ENCODE measurements at regions not wholly inside any gene's neighbourhood (a gene's known extent, or its start where the extent isn't known, plus 50 kb on each side); places are given as distances from the start of the nearest gene placed in this dataset.

- FAIRE-seq = no peak
- DNase-seq (ENCODE audit: extremely low spot score, insufficient read length, low read depth) = no peak
These were observed 194.6 kb upstream of the SYT4 start for GRCh38 chr18:43471873-43472272.

DNA sequence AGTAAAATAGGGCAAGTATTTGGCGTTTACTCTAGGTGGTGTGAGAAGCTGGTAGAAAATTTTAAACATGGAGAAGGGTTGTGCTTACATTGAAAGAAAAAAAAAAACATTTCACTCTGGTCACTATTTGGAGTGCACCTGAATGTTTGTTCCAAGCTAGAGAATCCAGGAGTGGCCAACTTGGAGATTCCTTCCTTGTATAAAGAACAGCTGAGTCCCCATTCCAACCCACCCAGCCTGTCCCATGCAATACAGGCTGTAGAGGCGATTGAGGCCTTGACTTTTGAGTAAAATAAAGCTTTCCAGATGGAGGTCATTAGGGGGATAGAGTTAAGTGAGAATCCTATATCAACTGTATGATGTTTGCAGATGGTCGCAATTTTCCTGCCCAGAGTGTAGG lies 203.8 kb upstream of the SYT4 start:
- FAIRE-seq (no peak), DNase-seq (ENCODE audit: extremely low spot score, insufficient read length, low read depth) (no peak)

GRCh38 chr18:43482136-43482535 lies 204.8 kb upstream of the SYT4 start:
- no peak for DNase-seq (ENCODE audit: extremely low spot score, insufficient read length, low read depth)

DNA sequence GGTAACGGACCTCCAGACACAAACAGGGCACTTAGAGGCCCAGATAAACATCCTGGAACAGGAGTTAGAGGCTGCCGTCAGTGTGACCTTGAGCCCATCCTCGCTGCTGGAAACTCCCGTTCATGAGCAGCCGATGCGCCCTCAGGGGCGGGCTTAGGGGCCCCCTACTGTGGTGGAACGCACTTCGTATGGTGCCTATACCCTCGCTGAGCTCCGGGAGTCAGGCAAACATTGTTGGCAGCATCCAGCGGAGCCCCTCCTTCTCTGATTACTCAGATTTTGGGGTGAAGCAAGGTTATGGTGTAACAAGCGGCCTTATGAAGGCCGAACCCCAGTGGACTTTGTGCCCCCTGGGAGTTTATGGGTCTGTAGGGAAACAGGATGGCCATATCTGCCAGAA lies 205.3 kb upstream of the SYT4 start:
- DNase-seq (ENCODE audit: extremely low spot score, insufficient read length, low read depth) = no peak
- no peak for FAIRE-seq

More at GRCh38 chr18:43482136-43482535, 204.8 kb upstream of the SYT4 start:
- FAIRE-seq = no peak

DNA sequence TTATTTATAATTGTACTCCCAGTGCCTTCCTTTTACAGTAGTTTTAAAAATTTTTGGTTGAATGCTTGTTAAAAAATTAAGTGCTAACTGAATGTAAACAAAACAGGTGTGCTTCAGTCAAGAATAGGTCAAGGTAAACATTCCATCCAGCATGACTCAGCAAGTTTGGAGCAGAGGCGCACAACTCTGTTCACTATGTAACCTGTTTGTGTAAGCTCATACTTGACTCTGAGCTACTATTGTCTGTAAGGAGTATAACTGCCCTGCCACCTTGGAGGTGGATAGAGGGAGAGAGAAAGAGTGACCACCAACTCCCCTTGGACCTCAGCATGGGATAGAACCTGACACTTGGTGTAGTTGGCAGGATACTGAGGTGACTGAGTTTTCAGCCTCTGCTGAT lies 207.4 kb upstream of the SYT4 start:
- DNase-seq (ENCODE audit: extremely low spot score, insufficient read length, low read depth) (no peak), FAIRE-seq (no peak)

DNA sequence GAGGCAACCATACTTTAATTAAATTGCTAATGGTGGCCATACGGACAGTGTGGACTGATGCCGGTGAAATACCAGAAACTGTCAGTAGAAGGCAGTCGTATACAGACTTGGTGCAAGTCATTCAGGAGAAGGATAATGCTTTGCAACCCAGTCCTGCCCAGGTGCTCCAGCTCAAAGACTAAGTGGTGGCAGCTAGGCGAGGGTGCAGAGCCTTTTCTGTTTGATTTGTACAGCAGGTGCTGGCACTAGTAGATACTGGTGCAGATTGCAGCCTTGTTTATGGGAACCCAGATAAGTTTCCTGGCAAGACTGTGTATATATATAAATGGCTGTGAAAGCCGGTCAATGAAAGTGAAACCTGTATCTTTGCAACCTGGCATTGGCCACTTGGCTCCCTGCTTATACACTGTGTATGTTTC lies 208.3 kb upstream of the SYT4 start:
- FAIRE-seq = no peak
- DNase-seq (ENCODE audit: extremely low spot score, insufficient read length, low read depth) = no peak

- FAIRE-seq (no peak), DNase-seq (ENCODE audit: extremely low spot score, insufficient read length, low read depth) (no peak)
These were observed 209.2 kb upstream of the SYT4 start for GRCh38 chr18:43486462-43486861.

DNA sequence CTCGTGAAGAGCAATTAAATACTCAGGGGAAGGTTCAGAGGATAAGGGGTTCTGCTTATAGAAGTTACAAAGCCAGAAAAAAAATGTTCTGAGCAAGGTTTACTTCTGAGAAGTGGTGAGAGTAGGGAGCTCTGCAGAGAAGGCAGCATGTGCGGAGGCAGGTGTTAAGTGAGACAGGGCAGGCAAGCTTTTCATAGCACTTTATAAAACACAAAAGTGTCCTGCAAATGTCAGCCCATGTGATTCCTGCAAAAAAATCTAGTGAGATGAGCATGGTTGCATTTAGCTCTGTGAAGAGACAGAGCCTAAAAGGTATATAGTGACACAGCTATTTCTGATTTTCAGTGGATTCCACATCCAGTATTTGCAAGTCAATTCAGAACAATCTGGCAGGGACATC lies 223.8 kb upstream of the SYT4 start:
- DNase-seq (ENCODE audit: extremely low spot score, insufficient read length, low read depth) (no peak), FAIRE-seq (no peak)

DNA sequence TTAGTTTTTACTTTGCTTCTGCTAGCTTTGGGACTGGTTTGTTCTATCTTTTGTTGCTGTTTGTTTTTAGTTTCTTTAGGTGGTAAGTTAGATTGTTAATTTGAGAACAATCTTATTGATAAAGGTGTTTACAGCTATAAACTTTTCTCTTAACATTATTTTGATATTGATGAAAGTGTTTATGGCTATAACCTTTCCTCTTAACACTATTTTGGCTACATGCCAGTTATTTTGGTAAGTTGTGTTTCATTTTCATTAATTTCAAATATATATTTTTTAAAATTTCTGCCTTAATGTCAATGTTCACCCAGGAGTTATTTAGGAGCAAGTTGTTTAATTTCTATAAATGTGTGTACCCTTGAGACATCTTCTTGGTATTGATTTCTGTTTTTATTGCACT lies 229.6 kb upstream of the SYT4 start:
- DNase-seq (ENCODE audit: extremely low spot score, insufficient read length, low read depth) = no peak
- no peak for FAIRE-seq

GRCh38 chr18:43507842-43508481 lies 230.7 kb upstream of the SYT4 start:
- DNase-seq (ENCODE audit: extremely low spot score, insufficient read length, low read depth) = no peak

GRCh38 chr18:43514747-43515146 lies 237.5 kb upstream of the SYT4 start:
- DNase-seq (ENCODE audit: extremely low spot score, insufficient read length, low read depth) = no peak
- FAIRE-seq = no peak

More at GRCh38 chr18:43507842-43508481, 230.7 kb upstream of the SYT4 start:
- no peak for FAIRE-seq

DNA sequence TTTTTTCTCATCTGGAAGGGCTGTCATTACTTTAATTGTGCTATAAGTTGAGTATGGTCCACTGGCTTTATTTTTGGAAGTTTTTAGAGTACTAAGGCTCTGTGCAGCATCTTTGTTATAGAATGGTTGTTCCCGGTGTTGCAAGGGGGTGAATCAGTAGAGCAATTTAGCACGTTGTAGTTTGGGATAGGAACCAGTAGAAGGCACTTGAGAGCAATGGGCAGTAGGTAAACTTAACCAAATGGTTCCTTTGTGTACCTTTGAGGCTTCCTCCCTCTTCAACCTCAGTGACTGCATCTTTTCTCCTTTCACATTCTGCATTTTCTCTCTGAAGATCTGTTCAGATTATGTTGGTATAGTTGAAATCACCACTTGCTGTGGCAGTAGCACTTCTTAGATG lies 238.2 kb upstream of the SYT4 start:
- no peak for FAIRE-seq
- no peak for DNase-seq (ENCODE audit: extremely low spot score, insufficient read length, low read depth)

DNA sequence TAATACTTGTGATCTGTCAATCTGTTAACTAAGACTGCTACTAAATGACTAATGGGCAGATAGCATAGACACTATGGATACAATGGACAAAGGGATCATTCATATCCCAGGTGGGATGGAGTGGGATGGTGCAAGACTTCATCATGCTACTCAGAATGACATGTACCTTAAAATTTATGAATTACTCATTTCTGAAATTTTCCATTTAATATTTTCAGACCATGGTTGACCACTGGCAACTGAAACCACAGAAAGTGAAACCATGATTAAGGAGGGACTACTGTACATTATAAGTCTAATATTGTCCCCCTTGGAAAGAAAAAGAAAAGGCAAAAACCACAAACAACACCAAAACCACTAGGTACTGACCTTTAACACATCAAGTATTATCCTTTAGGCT lies 247.0 kb upstream of the SYT4 start:
- DNase-seq (ENCODE audit: extremely low spot score, insufficient read length, low read depth) (no peak), FAIRE-seq (no peak)

DNA sequence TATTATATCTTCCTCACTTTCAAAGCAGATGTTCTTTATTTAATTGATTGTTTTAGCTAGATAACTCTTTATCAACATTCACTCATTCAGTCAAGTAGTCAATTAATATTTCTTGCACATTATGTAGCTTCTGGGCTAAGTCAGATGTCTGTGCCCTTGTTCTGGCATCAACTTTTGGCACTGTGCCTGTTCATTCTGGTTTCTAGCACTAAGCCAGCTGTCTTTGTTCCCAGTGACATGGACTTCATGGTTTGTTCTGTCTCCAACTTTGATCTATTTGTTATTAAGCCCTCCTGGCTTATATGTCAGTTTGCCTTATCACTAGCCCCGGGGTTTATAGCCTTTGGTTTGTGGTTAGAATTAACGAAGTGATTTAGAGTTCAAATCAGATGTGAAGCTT lies 247.9 kb upstream of the SYT4 start:
- DNase-seq (ENCODE audit: extremely low spot score, insufficient read length, low read depth) (no peak), FAIRE-seq (no peak)

GRCh38 chr18:43526426-43527145 lies 249.3 kb upstream of the SYT4 start:
- FAIRE-seq = no peak
- DNase-seq (ENCODE audit: extremely low spot score, insufficient read length, low read depth) = no peak

DNA sequence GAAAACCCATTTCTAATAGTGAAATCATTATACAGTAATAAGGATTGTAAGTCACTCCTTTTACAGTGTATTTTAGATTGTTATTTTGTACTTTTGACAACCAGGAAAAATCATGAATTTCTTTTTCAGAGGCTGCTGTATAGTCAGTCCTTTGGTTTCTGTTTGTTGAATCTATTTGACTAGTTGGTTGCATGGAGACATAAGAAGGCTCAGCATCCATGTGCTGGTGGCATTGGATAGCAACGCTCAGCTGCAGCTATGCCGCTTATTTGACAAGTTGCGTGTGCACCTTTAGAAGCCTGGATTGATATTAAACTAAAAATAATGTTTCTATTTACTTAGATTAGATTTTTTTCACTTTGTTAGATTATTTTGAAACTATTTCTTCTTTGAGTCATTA lies 254.1 kb upstream of the SYT4 start:
- no peak for FAIRE-seq
- no peak for DNase-seq (ENCODE audit: extremely low spot score, insufficient read length, low read depth)

GRCh38 chr18:43533371-43533770 lies 256.1 kb upstream of the SYT4 start:
- FAIRE-seq (no peak), DNase-seq (ENCODE audit: extremely low spot score, insufficient read length, low read depth) (no peak)

- DNase-seq (ENCODE audit: extremely low spot score, insufficient read length, low read depth) (no peak), FAIRE-seq (no peak)
These were observed 257.2 kb upstream of the SYT4 start for GRCh38 chr18:43534511-43534910.

GRCh38 chr18:43539862-43540261 lies 262.6 kb upstream of the SYT4 start:
- no peak for FAIRE-seq
- DNase-seq (ENCODE audit: extremely low spot score, insufficient read length, low read depth) = no peak

DNA sequence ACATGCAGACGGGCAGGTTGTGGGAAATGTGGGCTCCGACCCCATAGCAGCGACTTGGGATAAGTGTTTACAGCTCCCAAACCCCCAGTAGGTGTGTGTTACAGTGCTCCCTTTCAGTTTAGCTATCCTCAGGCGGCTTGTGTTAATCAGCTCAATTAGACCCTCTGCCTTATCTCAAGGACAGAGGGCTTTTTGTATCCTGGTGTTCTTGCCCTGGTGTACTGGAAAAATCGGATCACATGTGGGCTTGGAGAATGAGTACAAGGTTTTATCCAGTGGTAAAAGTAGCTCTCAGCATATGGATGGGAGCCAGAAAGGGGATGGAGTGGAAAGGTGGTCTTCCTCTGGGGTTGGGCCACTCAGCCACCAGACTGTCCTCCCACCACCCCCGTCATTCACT lies 264.7 kb upstream of the SYT4 start:
- DNase-seq (ENCODE audit: extremely low spot score, insufficient read length, low read depth) (no peak), FAIRE-seq (no peak)

DNA sequence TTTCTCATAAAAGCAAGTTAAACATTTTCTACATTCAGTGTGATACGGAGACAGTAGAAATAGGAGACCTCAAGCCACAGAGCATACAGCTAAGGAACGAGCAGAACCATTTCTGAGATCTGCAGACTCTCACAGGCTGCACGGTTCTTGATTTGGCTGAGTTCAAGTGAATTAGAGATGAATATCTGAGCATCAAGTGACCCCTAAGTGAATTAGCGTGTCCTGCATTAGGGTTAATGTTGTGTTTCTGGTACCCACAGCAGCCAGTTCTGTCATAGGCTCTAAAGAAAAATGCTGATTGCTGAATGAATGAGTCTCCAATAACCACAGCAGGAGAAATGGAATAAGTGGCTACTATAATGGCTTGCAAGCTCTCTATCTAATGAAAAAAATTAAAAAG lies 265.9 kb upstream of the SYT4 start:
- DNase-seq (ENCODE audit: extremely low spot score, insufficient read length, low read depth) (no peak), FAIRE-seq (no peak)

DNA sequence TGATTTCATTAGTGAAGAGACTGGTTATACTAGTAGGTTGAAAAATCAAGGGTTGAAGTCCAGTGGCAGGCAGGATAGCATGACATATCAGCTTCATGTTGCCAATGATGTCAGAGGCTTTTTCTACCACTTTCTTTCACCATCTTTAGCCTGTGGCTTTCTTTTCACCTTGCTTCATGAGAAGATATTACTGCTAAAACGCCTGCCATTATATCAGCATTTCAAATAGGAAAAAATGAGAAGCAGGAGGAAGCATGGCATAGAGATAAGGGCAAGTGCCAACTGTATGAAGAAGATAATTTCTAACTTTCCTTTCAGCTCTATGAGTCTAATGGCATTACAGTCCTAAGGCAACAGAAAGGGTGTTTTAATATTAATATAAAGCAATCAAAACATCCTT lies 270.2 kb upstream of the SYT4 start:
- FAIRE-seq (no peak), DNase-seq (ENCODE audit: extremely low spot score, insufficient read length, low read depth) (no peak)
